Neuronal stem cell (in vitro differentiated cells): ENCODE measurements at regions not wholly inside any gene's neighbourhood (a gene's known extent, or its start where the extent isn't known, plus 50 kb on each side); places are given as distances from the start of the nearest gene placed in this dataset.
A peak's percentile ranks its signal among the peaks of the same experiment; 100 is the strongest.

Source experiments
- DNase-seq: peaks from one replicate; pipeline ENCODE4 v3.0.0-alpha.2; 2013; ENCODE audit warnings: low spot score
- H2AFZ ChIP-seq: one replicate; pipeline ENCODE4 v1.6.1; 2013; ENCODE audit warnings: mild to moderate bottlenecking, low read length, inconsistent platforms
- H2AK5ac ChIP-seq: 2 replicates; pipeline ENCODE4 v1.6.1; 2013; ENCODE audit warnings: low read depth, mild to moderate bottlenecking, inconsistent platforms, low read length, moderate library complexity, mixed read lengths
- H2BK120ac ChIP-seq: 2 replicates; pipeline ENCODE4 v1.6.1; 2013; ENCODE audit warnings: low read depth, mild to moderate bottlenecking, inconsistent platforms, low read length, moderate library complexity, mixed read lengths
- H2BK12ac ChIP-seq: one replicate; pipeline ENCODE4 v1.6.1; 2013; ENCODE audit warnings: low read length, inconsistent platforms
- H2BK15ac ChIP-seq: 2 replicates; pipeline ENCODE4 v1.6.1; 2013; ENCODE audit warnings: mild to moderate bottlenecking, low read length, inconsistent platforms, mixed read lengths
- H2BK5ac ChIP-seq: one replicate; pipeline ENCODE4 v1.6.1; 2013; ENCODE audit warnings: inconsistent platforms, mild to moderate bottlenecking, low read length, moderate library complexity
- H3K14ac ChIP-seq: one replicate; pipeline ENCODE4 v1.6.1; 2013; ENCODE audit warnings: low read length, inconsistent platforms
- H3K18ac ChIP-seq: 2 replicates; pipeline ENCODE4 v1.6.1; 2013; ENCODE audit warnings: low read length, inconsistent platforms
- H3K23ac ChIP-seq: 2 replicates; pipeline ENCODE4 v1.6.1; 2013; ENCODE audit warnings: low read depth, mild to moderate bottlenecking, mixed read lengths, low read length, inconsistent platforms; ENCODE audit not compliant: poor library complexity
- H3K27ac ChIP-seq: replicated peaks from 3 replicates; pipeline ENCODE4 v1.5.1; 2013; ENCODE audit warnings: low read length, inconsistent platforms
- H3K27me3 ChIP-seq, 3 experiments: 2 replicates each; pipeline ENCODE4 v1.6.1; 2013; ENCODE audit warnings: low read length in 3 of 3, mild to moderate bottlenecking in 2 of 3, inconsistent platforms in 1 of 3, low read depth in 1 of 3, mixed read lengths in 1 of 3, moderate library complexity in 1 of 3; ENCODE audit not compliant: control insufficient read depth in 3 of 3, insufficient read depth in 3 of 3
- H3K36me3 ChIP-seq, 2 donors: replicated peaks in 1 of 2; 2 replicates each; pipeline ENCODE4 v1.6.1; 2013; ENCODE audit warnings: low read length in 2 of 2; ENCODE audit not compliant: control insufficient read depth in 2 of 2, insufficient read depth in 2 of 2
- H3K4ac ChIP-seq: 2 replicates; pipeline ENCODE4 v1.6.1; 2013; ENCODE audit warnings: inconsistent platforms, mild to moderate bottlenecking, low read length, moderate library complexity
- H3K4me1 ChIP-seq, 2 donors: 1 replicate in 1 of 2; 2 replicates in 1 of 2; pipeline ENCODE4 v1.6.1; 2013; ENCODE audit warnings: low read length in 2 of 2, low read depth in 1 of 2; ENCODE audit not compliant: control insufficient read depth in 2 of 2, insufficient read depth in 1 of 2
- H3K4me2 ChIP-seq: one replicate; pipeline ENCODE4 v1.6.1; 2013; ENCODE audit warnings: mild to moderate bottlenecking, low read length, inconsistent platforms; ENCODE audit not compliant: insufficient read depth, poor library complexity, severe bottlenecking
- H3K4me3 ChIP-seq, 2 donors: 2 replicates each; pipeline ENCODE4 v1.5.1; 2013; ENCODE audit warnings: low read length in 2 of 2, mild to moderate bottlenecking in 2 of 2, inconsistent platforms in 1 of 2, moderate library complexity in 1 of 2
- H3K79me1 ChIP-seq: one replicate; pipeline ENCODE4 v1.6.1; 2013; ENCODE audit warnings: low read depth, mild to moderate bottlenecking, inconsistent platforms, low read length, moderate library complexity
- H3K9ac ChIP-seq: one replicate; pipeline ENCODE4 v1.6.1; 2013; ENCODE audit warnings: mild to moderate bottlenecking, low read depth, low read length, inconsistent platforms; ENCODE audit not compliant: poor library complexity
- H3K9me3 ChIP-seq, 2 donors: replicated peaks in 1 of 2; 2 replicates each; pipeline versions ENCODE3 to v1.6.1; 2013; ENCODE audit warnings: low read length in 2 of 2, mild to moderate bottlenecking in 2 of 2, inconsistent platforms in 1 of 2, low read depth in 1 of 2, mixed read lengths in 1 of 2, moderate library complexity in 1 of 2; ENCODE audit not compliant: control insufficient read depth in 2 of 2, insufficient read depth in 1 of 2
- H4K8ac ChIP-seq: one replicate; pipeline ENCODE4 v1.6.1; 2013; ENCODE audit warnings: low read depth, mild to moderate bottlenecking, inconsistent platforms, low read length, moderate library complexity
- H4K91ac ChIP-seq: one replicate; pipeline ENCODE4 v1.6.1; 2013; ENCODE audit warnings: low read length, low read depth, mild to moderate bottlenecking, inconsistent platforms; ENCODE audit not compliant: poor library complexity
- WGBS, 2 donors: extraction: QIAGEN DNeasy Blood & Tissue Kit; methylation state at CpG; one replicate each; pipeline ENCODE4 v1.1.7; 2013; ENCODE audit warnings: missing lambda C conversion rate in 2 of 2, mixed read lengths in 1 of 2; ENCODE audit not compliant: insufficient read length in 2 of 2, insufficient replicate concordance in 1 of 2; ENCODE audit errors: extremely low coverage in 2 of 2; 5-methylcytosine and 5-hydroxymethylcytosine counted together

- H4K91ac ChIP-seq: no peak overlapping the region
- no peak overlapping the region for H3K9ac ChIP-seq
- H3K79me1 ChIP-seq: no peaks in the 10 kb centered on the region
- no peak overlapping the region for H3K27ac ChIP-seq
- no peak overlapping the region for H3K4me2 ChIP-seq
- no peak overlapping the region for H2BK120ac ChIP-seq
- H3K36me3 ChIP-seq: no peaks in the 10 kb centered on the region
- H4K8ac ChIP-seq: no peak overlapping the region
- no peak overlapping the region for H2BK5ac ChIP-seq
- no peak overlapping the region for H3K14ac ChIP-seq
- no CpG with 5 or more reads among the region's 1 CpG for WGBS, 2 donors
- no peak overlapping the region for H2AFZ ChIP-seq
- no peak overlapping the region for H3K23ac ChIP-seq
- no peaks in the 10 kb centered on the region for H3K27me3 ChIP-seq
- no peak overlapping the region for H2AK5ac ChIP-seq
- no peaks in the 10 kb centered on the region for H3K4me1 ChIP-seq
- no peaks in the 10 kb centered on the region for H3K9me3 ChIP-seq
- no peak overlapping the region for H2BK12ac ChIP-seq
- no peak overlapping the region for H3K18ac ChIP-seq
- H2BK15ac ChIP-seq: no peak overlapping the region
- H3K4me3 ChIP-seq: no peak overlapping the region
- H3K4ac ChIP-seq: no peak overlapping the region
- no peak for DNase-seq
Measured at GRCh38 chr4:103802766-103803165, 83.0 kb upstream of the TACR3 start.

GRCh38 chr4:103787057-103787456, 67.3 kb upstream of the TACR3 start:
- H3K4me1 ChIP-seq: no peaks in the 10 kb centered on the region
- no peak overlapping the region for H4K91ac ChIP-seq
- no peak overlapping the region for H3K14ac ChIP-seq
- no peak overlapping the region for H4K8ac ChIP-seq
- no peak overlapping the region for H3K9ac ChIP-seq
- no peak overlapping the region for H2BK12ac ChIP-seq
- no peak overlapping the region for H3K18ac ChIP-seq
- H3K4ac ChIP-seq: no peak overlapping the region
- no peaks in the 10 kb centered on the region for H3K79me1 ChIP-seq
- no peak overlapping the region for H3K23ac ChIP-seq
- H2BK120ac ChIP-seq: no peak overlapping the region
- H3K27ac ChIP-seq: no peak overlapping the region
- H3K36me3 ChIP-seq: no peaks in the 10 kb centered on the region
- no peak overlapping the region for H2AFZ ChIP-seq
- H2BK15ac ChIP-seq: no peak overlapping the region
- H2BK5ac ChIP-seq: no peak overlapping the region
- peaks cover 3 to 18% of the 10 kb centered on the region in 2 donors for H3K9me3 ChIP-seq
- no peak for DNase-seq
- WGBS, 2 donors: no CpG with 5 or more reads among the region's 4 CpGs
- H3K4me3 ChIP-seq: no peak overlapping the region
- H3K27me3 ChIP-seq: no peaks in the 10 kb centered on the region
- H3K4me2 ChIP-seq: no peak overlapping the region
- H2AK5ac ChIP-seq: no peak overlapping the region

GRCh38 chr4:103786593-103786992, 66.8 kb upstream of the TACR3 start:
- Histone ChIP-seq H3K4me1 (no peaks in the 10 kb centered on the region), H3K4me2 (no peak overlapping the region), H3K36me3 (no peaks in the 10 kb centered on the region), H2BK5ac (no peak overlapping the region), H2BK12ac (no peak overlapping the region), H3K27me3 (no peaks in the 10 kb centered on the region), H3K79me1 (no peaks in the 10 kb centered on the region), H3K18ac (no peak overlapping the region), H3K4me3 (no peak overlapping the region), H3K9ac (no peak overlapping the region), H2AK5ac (no peak overlapping the region), H4K91ac (no peak overlapping the region), H3K9me3 (peaks cover 3 to 18% of the 10 kb centered on the region in 2 donors), H2AFZ (no peak overlapping the region), H3K27ac (no peak overlapping the region), H3K14ac (no peak overlapping the region), H4K8ac (no peak overlapping the region), H2BK120ac (no peak overlapping the region), H2BK15ac (no peak overlapping the region), H3K23ac (no peak overlapping the region), H3K4ac (no peak overlapping the region)
- DNase-seq: no peak
- no CpG with 5 or more reads among the region's 1 CpG for WGBS, 2 donors

GRCh38 chr4:103786014-103786413, 66.2 kb upstream of the TACR3 start:
- no peaks in the 10 kb centered on the region for H3K36me3 ChIP-seq

More at GRCh38 chr4:103786014-103786413, 66.2 kb upstream of the TACR3 start:
- H3K4me2 ChIP-seq: no peak overlapping the region
- H2AFZ ChIP-seq: no peak overlapping the region
- no peak overlapping the region for H3K18ac ChIP-seq
- H3K27ac ChIP-seq: no peak overlapping the region
- no peak overlapping the region for H3K4ac ChIP-seq
- H2BK15ac ChIP-seq: no peak overlapping the region
- H2BK120ac ChIP-seq: no peak overlapping the region
- no peak overlapping the region for H3K23ac ChIP-seq
- H3K27me3 ChIP-seq: no peaks in the 10 kb centered on the region
- peak; percentile 21 for DNase-seq
- no peak overlapping the region for H2BK12ac ChIP-seq
- H3K14ac ChIP-seq: no peak overlapping the region
- no peak overlapping the region for H4K91ac ChIP-seq
- no peaks in the 10 kb centered on the region for H3K79me1 ChIP-seq
- no peak overlapping the region for H3K4me3 ChIP-seq
- no peak overlapping the region for H2AK5ac ChIP-seq
- H2BK5ac ChIP-seq: no peak overlapping the region
- H3K4me1 ChIP-seq: no peaks in the 10 kb centered on the region
- peaks cover 3 to 15% of the 10 kb centered on the region in 2 donors for H3K9me3 ChIP-seq
- H4K8ac ChIP-seq: no peak overlapping the region
- no peak overlapping the region for H3K9ac ChIP-seq
- no CpG with 5 or more reads among the region's 2 CpGs for WGBS, 2 donors
